ENCODE measurements at regions not wholly inside any gene's neighbourhood (a gene's known extent, or its start where the extent isn't known, plus 50 kb on each side); places are given as distances from the start of the nearest gene placed in this dataset.

DNA sequence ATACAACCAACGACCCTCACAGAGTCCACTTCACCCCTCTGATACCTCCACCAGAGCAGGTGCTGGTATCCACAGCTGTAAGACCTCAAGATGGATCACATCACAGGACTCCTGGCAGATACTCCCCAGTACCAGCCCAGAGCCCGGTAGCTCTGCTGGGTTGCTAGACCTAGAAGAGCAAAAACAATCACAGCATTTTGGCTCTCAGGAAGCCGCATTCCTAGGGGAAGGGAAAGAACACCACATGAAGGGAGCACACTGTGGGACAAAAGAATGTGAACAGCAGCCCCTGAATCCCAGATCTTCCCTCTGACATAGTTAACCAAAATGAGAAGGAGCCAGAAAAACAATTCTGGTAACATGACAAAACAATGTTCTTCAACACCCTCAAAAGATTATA, 303.1 kb upstream of the GRIA3 start:
- no peaks in the 10 kb centered on the region for H4K20me1 ChIP-seq (replicated peaks; ENCODE audit: control insufficient read depth, insufficient read depth, low read length)
- in situ Hi-C loops (cut with MboI) (no loop called here), intact Hi-C loops (cut with micrococcal nuclease) (no loop called here)
- no peak overlapping the region for H3K4me2 ChIP-seq (ENCODE audit: insufficient read depth, low read length)
- no peaks in the 10 kb centered on the region for H3K79me2 ChIP-seq (ENCODE audit: control insufficient read depth, insufficient read depth, low read length)
- no peaks in the 10 kb centered on the region for H3K27me3 ChIP-seq (ENCODE audit: control insufficient read depth in 2 of 2, insufficient read depth in 2 of 2, low read length in 2 of 2)
- H3K9me3 ChIP-seq (replicated peaks; ENCODE audit: control insufficient read depth, insufficient read depth, low read depth, low read length): no peaks in the 10 kb centered on the region
- DNase-seq (ENCODE audit: extremely low read depth in 1 of 4, low spot score in 3 of 4) (no peak), FAIRE-seq (no peak), ATAC-seq (no peak)
- TF ChIP-seq DNMT1 (IDR thresholded peaks at IDR 0.05) (no peak), CLOCK (CRISPR knock-in tag; IDR thresholded peaks at IDR 0.05; ENCODE audit: borderline replicate concordance) (no peak), CBX8 (IDR thresholded peaks at IDR 0.05; ENCODE audit: borderline replicate concordance, extremely low read depth, low read depth, low read length, poor library complexity, severe bottlenecking) (no peak), KLF6 (CRISPR knock-in tag; IDR thresholded peaks at IDR 0.05; ENCODE audit: borderline replicate concordance) (no peak), ZNF561 (CRISPR knock-in tag; conservative IDR thresholded peaks at IDR 0.05) (no peak), POLR2A (conservative IDR thresholded peaks at IDR 0.05) (no peak), BRD4 (IDR thresholded peaks at IDR 0.05) (no peak)
- TF ChIP-seq, protein P1, sequence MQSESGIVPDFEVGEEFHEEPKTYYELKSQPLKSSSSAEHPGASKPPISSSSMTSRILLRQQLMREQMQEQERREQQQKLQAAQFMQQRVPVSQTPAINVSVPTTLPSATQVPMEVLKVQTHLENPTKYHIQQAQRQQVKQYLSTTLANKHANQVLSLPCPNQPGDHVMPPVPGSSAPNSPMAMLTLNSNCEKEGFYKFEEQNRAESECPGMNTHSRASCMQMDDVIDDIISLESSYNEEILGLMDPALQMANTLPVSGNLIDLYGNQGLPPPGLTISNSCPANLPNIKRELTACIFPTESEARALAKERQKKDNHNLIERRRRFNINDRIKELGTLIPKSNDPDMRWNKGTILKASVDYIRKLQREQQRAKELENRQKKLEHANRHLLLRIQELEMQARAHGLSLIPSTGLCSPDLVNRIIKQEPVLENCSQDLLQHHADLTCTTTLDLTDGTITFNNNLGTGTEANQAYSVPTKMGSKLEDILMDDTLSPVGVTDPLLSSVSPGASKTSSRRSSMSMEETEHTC (IDR thresholded peaks at IDR 0.05): no peak
- H3K9me1 ChIP-seq (ENCODE audit: control insufficient read depth, insufficient read depth, low read length): no peaks in the 10 kb centered on the region
- no peak overlapping the region for H3K9ac ChIP-seq (ENCODE audit: insufficient read depth in 1 of 2, low read depth in 2 of 2, low read length in 2 of 2)
- no peak overlapping the region for H3K4me3 ChIP-seq
- no peak overlapping the region for H3K27ac ChIP-seq (ENCODE audit: extremely low read depth, low read depth, low read length)
- ChIA-PET POLR2A (no interaction called here), CTCF (ENCODE audit: low intra/inter-chr PET ratio) (no interaction called here)
- no peaks in the 10 kb centered on the region for H3K36me3 ChIP-seq (ENCODE audit: control insufficient read depth, insufficient read depth, low read length)
- BruUV-seq (replicated peaks): no TSS peak
- H3K4me1 ChIP-seq (replicated peaks in 1 of 2; ENCODE audit: control insufficient read depth in 2 of 2, insufficient read depth in 2 of 2, low read length in 2 of 2): no peaks in the 10 kb centered on the region
- no peak overlapping the region for H2AFZ ChIP-seq (ENCODE audit: low read depth, low read length)
- WGBS (ENCODE audit: insufficient coverage, low coverage, missing lambda C conversion rate): 0% methylated on average over 2 of the region's 3 CpGs

All from K562 (cell line).